GM18505 (cell line): ENCODE measurements at regions not wholly inside any gene's neighbourhood (a gene's known extent, or its start where the extent isn't known, plus 50 kb on each side); places are given as distances from the start of the nearest gene placed in this dataset.

Experiments used
- ATAC-seq: cut with Tn5 transposase; IDR thresholded peaks from one replicate; pipeline ENCODE4 v1.9.1; 2021; ENCODE audit not compliant: unreplicated experiment
- POLR2A ChIP-seq: IDR thresholded peaks from 4 replicates; pipeline ENCODE4 v1.6.1; 2011; ENCODE audit warnings: borderline replicate concordance; ENCODE audit not compliant: insufficient read depth, insufficient read length; ENCODE audit errors: extremely low read depth

DNA sequence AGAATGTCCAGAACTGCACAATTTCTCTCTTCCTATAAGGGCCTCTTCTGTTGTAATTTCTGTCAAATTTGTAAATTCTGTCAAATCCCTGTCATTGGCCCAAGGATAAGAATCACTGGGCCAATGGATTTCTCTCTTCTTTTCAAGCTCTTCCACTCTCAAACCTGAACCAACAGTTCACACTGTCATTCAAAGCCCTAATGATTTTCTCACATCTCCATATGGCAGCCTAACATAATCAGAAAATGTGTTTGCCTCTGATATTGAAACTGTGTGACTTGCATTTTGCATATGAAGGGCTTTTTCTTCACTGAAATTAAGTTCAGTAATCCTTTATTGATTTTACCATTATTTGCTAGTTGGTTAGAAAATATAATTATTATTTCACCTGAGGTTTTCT, 1349.1 kb downstream of the FSTL5 start:
- no peak for ATAC-seq
- no peak for TF ChIP-seq POLR2A

DNA sequence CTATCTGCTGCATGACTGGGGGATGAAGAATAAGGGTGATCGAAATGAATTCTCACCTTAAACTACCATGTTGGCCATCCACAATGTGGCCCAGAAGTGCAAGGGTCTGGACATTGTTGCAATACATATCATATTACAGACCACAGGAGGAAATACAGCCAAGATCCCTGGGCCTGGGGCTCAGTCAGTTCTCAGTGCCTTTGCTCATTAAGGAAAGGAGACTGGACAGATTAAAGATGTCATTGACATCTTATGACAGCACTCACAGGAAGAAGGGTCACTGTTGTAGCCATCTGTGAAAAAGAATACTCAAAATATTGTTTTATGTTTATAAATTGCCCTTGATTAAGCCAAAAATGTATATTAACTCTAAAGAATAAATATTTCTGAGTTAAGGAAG, 1345.2 kb downstream of the FSTL5 start:
- no peak for TF ChIP-seq POLR2A
- ATAC-seq, result no peak

DNA sequence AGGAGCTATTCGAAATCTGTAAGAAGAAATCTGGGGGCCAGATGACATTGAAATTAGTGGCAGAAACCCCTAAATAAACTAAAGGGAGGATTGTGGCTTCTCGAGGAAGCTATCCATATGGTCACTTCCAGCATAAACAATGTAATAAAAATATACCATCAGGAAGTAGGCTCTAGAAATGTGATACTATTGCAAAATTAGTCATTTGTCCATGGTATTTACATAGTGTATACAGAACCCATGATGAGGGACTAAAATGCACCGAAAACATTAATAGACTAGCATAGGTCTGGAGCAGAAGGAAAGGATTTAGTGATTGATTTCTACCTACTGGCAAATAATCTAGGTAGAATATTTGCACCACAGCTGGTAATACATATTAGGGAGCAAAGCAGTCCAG, 1344.0 kb downstream of the FSTL5 start:
- no peak for TF ChIP-seq POLR2A
- no peak for ATAC-seq

DNA sequence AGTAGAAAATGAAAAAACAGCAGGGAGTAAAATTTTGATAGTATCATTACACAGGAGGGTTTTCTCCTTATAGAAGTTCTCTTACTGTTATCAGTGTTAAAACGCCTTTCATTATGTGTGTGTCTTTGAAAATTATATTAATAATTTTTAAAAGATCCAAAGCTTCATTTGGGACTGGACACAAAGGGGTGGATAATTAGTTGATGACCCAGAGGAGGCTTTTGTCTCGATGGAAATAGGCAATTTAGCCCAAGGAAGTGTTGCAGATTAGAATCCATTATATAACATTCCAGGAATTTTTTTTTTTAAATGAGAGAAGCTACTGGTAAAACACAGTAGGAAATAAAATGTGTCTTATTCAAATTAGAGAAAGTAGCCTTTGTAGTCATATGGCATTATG, 1339.3 kb downstream of the FSTL5 start:
- ATAC-seq, result no peak
- TF ChIP-seq POLR2A, result no peak

DNA sequence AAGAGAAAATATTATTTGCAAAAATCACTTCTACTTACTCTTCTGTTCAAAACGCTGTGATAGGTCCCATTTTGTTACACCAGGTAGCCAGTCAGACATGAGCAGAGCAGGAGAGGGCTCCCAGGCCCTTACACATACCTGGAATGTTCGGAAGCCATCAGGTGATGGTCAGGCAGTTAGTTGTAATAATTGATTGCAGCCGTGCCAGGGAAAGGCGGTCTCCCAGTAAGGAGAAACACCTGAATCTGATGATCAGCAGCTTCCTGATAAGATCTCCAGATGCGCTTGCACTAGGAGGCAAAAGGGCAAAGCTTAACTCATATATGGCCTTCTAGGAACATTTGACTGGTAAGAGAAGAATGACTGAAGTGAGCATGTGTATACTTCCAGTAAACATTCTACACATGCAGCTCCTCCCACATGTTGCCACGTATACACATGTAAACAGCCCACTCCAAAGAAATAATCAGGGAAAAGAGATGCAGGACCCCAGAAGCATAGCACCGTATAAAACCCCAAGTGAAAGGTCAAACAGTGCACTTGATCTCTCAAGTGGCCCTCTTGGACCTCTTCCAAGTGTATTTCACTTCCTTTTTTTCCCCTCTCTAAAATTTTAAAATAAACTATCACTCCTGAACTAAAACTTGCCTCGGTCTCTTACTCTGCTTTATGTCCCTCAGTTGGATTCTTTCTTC, 1338.0 kb downstream of the FSTL5 start:
- no peak for TF ChIP-seq POLR2A
- no peak for ATAC-seq

DNA sequence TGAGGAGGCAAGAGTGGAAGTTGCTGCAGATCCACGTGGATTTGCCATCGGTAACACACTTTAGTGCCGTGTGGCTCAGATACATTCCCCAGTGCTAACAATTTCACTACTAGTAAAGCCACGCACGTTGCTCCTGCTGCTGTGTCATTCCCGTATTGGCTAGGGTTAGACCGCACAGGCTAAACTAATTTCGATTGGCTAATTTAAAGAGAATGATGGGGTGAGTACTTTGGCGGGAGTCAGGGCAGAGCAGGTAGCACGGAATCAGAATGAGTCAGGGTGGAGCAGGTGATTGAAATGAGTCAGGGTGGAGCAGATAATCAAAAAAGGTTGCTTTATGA, 1337.5 kb downstream of the FSTL5 start:
- no peak for ATAC-seq
- TF ChIP-seq POLR2A, result no peak

DNA sequence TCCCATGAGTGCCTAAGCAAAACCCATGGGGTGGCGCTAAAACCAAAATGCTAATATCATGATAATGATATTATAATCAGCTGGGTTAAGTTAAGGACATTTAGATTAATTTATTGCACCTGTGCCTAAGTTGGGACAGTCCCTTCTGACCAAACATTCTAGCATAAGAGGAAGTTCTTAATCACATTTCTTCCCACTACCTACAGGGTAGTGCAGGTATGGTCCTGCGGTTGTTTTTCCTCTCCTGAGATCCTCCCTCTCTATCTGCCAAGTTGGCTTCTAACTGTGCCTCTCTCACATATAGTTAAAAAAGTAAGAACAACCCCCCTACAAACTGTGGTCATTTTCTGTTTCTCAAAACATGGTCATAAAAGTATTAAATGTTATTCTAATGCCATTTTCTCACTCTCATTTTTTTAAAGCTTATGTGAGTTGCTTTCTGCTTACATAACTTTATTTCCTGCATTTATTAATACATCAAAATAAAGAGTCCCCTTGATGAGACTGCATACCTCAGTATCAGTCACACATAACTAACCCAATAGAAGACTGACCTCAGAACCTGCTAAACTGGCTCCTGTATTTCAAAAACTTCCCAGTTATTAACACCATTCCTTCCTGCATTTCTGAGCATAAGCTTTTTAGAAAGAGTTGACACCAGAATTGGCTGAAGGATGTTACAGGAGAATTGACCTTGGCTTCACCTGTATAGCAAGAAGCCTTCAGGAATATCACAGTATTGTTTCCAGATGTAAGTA, 1332.5 kb downstream of the FSTL5 start:
- no peak for ATAC-seq
- no peak for TF ChIP-seq POLR2A

DNA sequence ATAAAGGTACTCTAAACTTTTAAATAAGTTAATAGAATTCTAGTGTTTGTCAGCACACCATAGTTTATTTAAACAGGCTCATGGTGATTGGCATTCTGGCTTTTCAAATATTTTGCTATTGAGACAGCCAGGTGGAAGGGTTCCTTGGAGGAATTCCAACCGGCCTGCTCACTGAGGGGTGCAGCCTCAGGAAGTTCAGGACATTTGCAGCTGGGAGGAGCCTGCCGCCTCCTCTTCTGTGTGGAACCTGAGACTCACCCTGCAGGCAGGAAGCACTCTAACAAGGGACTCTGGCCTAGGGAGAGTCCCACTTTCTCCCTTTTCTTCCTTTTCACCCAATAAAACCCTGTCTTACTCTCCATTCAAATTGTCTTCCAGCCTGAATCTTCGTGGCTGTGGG, 1328.0 kb downstream of the FSTL5 start:
- ATAC-seq, result no peak
- no peak for TF ChIP-seq POLR2A

DNA sequence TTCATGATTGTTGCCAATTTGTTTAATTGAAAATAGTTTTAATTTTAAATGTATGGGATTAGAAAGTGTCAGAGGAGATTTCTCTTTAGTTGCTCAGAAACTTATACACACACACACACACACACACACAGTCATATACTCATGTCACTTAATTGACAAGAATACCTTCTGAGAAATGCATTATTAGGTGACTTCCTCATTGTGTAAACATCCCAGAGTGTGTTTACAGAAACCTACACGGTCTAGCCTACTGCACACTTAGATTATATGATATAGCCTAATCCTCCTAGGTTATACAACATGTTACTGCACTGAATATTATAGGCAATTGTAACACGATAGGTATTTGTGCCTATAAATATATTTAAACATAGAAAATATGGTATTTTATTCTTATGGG, 1327.4 kb downstream of the FSTL5 start:
- TF ChIP-seq POLR2A, result no peak
- no peak for ATAC-seq

DNA sequence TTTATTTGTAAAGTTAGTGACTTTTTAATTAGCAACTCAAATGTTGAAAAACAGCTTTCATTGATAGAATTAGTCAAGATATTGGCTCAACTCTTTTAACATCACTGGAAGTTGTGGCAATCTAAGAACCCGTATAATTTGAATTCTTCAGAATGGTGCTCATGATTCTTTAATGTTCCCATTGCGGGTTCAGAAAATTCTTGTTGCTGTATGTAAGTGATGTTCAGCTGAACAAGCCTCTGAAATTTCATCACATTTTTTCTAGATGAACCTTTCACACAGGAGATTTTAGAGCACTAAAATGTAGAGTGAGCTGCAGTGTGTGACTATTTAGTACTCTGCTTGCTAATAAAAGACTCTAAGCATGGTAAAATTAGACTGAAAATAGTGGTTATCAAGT, 1317.7 kb downstream of the FSTL5 start:
- no peak for TF ChIP-seq POLR2A
- ATAC-seq, result no peak

DNA sequence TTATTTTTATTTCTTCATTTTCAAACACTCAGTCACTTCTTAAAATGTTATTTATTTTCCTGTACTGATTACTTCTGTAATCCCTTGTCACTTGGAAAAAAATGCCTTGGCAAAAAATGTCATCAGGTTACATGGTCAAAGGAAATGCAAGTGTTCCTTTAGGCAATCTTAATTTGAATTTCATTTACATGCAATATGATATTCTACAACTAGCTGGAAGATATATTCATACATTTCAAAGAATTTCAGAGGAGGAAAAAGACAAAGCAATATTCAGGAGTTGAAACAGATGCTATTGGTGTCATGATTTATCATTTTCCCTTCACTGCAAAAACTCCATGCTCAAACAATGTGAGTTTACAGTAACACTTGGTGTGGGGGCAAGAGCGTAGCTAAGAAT, 1316.6 kb downstream of the FSTL5 start:
- no peak for ATAC-seq
- TF ChIP-seq POLR2A, result no peak

DNA sequence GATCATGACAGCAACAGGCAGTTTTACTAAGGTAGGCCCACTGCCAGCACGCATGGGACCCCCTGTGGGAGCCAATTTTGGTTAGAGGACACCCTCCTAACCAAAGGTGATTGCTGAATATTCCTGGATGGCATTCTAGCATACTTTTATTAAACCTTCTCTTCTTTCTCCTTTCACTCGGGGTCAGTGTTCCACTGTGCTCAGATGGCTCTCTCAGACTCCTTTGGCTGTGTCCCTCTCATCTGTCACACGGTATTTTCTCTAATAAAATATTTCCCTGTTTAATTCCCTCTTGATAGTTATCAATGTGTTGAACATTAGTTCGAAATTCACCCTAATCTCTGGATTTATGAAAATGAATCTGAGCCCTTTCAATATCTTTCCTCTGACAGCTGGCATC, 1315.3 kb downstream of the FSTL5 start:
- ATAC-seq, result no peak
- TF ChIP-seq POLR2A, result no peak

DNA sequence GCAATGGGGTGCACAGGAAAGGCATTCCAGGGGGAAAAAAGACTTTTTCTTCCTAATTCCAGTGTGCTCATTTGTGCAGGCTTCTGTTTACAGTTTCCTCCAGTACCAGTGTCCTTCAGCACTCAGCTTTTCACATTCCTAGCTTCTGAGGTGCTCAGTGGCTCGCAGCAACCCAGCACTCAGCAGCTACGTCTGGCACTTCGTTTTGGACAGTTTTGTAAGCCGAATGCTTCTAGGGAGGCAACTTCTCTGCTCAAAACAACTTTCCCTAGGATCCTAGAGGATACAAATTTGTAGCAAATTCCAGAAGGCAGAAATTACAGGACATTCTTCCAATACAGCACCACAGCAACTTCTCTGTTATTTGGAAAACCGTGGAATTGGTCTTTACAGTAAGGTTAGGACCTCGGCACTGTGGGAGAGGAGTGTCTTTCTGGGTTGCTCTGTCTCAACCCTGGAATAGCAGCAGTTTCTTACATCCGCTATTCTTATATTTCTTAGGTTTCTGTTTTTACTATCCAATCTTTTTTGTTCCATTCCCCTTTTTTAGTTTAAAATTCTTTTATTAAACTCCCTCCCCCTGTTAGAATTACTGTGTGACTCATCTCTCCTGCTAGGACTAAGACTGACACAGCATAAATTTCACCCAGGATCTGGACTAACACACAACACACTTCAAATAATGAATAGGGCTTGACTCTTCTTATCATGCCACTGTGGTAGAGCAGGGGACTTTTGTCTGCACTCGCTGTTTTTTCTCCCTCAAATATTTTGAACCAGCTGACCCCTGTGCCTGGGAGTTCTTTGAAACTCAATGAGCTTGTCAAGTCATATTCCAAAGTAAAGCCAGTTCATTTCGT, 1314.7 kb downstream of the FSTL5 start:
- TF ChIP-seq POLR2A, result no peak
- no peak for ATAC-seq

DNA sequence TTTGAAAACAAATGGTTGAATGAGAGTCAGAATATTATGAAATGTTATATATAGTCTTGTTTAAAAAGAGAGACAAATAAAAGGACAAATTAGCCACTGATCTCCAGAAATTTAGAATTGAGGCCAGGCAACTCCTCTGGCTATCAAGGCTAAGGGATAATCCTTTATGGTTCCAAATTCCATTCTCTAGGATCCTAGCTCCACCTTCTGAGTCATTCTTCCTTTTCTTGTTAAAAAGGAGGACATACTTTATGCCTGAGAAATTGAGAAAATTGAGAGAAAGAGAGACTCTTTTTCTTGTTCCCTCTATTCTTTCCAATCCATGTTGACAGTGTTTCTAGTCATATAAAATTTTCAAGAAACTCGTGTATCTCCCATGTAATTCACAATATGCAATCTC, 1299.5 kb downstream of the FSTL5 start:
- no peak for TF ChIP-seq POLR2A
- no peak for ATAC-seq

DNA sequence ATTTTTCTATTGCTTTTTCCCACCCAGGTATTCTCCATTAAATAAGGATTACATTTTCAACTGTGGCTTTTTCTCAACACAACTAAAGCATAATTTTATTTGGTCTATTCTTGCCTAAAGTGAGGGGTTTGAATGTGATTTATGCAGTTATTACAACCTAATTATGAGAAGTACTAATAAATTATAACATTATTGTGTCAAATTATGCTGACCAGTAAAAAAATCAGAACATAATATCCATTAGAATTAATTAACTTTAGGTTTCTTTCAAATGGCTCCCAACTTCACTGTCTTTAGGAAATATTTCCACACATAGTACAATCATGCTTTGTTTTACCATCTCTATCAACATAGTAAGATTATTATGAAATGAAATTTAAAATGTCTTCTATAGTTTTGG, 1293.9 kb downstream of the FSTL5 start:
- ATAC-seq, result no peak
- no peak for TF ChIP-seq POLR2A

DNA sequence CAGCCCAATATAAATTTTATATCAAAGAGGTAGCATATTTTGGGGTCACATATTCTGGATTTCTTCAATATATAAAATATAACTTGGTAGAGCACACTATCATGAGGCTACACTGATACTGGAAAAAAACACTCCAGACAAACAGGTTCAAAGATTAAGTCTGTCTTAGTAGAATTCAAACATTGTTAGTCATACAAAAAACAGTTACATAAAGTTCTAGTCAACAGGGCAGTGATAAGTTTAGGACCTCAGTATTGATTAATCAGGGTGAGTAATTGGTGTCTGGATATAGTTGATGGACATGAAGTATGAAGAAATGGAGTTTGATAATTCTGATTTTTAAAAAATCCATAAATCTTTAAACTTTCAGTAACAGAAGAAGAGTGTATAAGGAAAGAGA, 1291.3 kb downstream of the FSTL5 start:
- TF ChIP-seq POLR2A, result no peak
- ATAC-seq, result no peak
